ENCODE measurements at regions not wholly inside any gene's neighbourhood (a gene's known extent, or its start where the extent isn't known, plus 50 kb on each side); places are given as distances from the start of the nearest gene placed in this dataset.
"Not testable (repeated sequence)": the region's sequence is repeated elsewhere in the genome, so short reads cannot be mapped to it uniquely, and the experiment has no call there.

GRCh38 chr13:74574964-74575728 is 440.9 kb upstream of the KLF12 start:
- no peak for DNase-seq (ENCODE audit: low read depth)

GRCh38 chr13:74573654-74574053 is 439.4 kb upstream of the KLF12 start:
- no peak for DNase-seq (ENCODE audit: low read depth)

GRCh38 chr13:74571811-74572210 is 437.6 kb upstream of the KLF12 start:
- no peak for DNase-seq (ENCODE audit: low read depth)

DNA sequence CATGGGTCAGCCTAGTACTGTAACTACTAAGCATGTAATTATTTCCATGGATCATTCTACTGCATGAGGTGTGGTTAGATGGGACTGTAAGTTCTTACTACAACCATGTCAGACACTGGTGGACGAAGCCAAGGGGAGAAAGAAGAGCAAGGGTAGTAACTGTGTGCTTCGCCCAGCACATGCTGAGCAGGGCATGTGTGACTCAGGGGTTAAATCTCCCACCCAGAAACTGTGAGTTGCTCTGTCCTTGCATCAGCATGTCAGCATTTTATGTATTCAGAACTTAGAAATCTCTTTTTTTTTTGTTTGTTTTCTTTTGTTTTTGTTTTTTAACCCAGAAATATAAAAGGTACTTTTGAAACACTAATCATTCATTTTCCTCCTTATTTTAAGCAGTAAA is 436.6 kb upstream of the KLF12 start:
- no peak for DNase-seq (ENCODE audit: low read depth)

GRCh38 chr13:74570046-74570445 is 435.8 kb upstream of the KLF12 start:
- no peak for DNase-seq (ENCODE audit: low read depth)

- DNase-seq (ENCODE audit: low read depth) = no peak
Observed at GRCh38 chr13:74569251-74569650, 435.0 kb upstream of the KLF12 start.

DNA sequence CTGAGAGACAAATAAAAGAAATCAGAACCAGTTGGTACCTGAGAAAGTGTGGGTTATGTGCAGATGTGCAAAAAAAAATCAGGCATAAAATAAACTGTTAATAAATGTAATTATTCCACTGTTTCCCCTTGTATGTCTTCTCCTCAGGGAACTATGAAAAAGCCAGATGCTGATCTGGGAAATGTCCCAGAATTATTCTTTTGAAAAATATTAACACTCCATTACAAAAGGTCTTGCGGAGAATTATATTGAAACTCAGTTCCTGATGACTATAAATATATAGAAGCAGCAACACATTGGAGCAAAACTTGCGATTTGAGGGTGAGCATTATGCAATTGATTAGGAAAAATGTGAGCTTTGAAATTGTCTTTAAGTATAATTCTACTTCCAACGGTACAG is 433.3 kb upstream of the KLF12 start:
- DNase-seq (ENCODE audit: low read depth) = no peak

- DNase-seq (ENCODE audit: low read depth) = no peak
Observed at GRCh38 chr13:74562381-74562780, 428.2 kb upstream of the KLF12 start.

GRCh38 chr13:74561155-74561554 is 427.0 kb upstream of the KLF12 start:
- DNase-seq (ENCODE audit: low read depth) = no peak

DNA sequence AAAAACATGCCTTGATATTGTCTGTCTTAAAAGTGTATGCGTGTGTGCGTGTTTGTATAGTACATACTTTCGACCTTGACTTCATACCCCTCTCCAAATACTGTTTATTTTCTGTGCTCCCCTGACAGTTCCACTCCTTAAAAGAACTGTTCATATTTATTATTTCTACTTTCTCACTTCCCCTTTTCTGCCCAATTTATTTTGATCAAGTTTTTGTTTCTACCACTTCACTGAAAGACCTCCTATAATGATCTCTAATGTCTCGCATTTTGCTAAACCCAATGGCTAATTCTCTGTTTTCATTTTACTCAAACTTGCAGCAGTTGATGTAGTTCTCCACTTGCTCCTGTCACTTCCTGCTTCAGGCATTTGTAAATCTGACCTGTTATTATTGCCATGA is 426.1 kb upstream of the KLF12 start:
- DNase-seq (ENCODE audit: low read depth) = no peak

DNA sequence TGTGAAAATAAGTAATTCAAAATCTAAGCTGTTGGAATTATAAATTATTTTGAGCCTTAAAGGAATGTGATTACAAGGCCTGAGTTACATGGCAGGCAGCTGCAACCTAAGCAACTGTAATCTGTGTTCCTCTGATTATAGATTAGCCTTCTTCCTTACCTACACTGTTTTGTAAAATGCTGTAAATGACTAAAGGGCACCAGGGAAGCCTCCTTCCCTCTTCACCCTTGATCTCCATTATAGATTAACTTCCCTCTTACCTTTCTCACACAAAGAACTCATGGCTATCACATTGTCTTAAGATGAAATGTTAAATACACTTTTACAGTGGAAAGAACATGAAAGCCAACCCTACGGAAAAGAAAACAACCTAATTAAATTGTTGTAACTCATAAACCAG is 423.7 kb upstream of the KLF12 start:
- no peak for DNase-seq (ENCODE audit: low read depth)

- no peak for DNase-seq (ENCODE audit: low read depth)
Observed at GRCh38 chr13:74555651-74556420, 421.6 kb upstream of the KLF12 start.

DNA sequence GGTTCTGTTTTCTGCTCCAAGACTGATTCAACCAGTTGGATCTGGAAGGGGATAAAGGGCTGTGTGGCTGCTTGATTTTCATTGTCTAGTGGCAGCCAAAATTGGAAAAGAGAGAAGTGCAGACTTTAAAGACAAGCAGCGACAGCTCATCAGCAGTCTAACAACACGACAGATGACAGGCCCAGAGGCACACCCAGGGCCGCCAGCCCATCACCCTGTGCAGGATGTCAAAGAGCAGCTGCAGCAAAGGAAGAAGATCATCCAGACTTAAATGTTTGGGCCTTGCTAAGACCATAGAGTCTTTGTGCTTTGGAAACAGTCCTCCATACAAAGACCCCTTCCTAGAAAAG is 421.0 kb upstream of the KLF12 start:
- DNase-seq (ENCODE audit: low read depth) = no peak

- no peak for DNase-seq (ENCODE audit: low read depth)
Observed at GRCh38 chr13:74554569-74555275, 420.5 kb upstream of the KLF12 start.

DNA sequence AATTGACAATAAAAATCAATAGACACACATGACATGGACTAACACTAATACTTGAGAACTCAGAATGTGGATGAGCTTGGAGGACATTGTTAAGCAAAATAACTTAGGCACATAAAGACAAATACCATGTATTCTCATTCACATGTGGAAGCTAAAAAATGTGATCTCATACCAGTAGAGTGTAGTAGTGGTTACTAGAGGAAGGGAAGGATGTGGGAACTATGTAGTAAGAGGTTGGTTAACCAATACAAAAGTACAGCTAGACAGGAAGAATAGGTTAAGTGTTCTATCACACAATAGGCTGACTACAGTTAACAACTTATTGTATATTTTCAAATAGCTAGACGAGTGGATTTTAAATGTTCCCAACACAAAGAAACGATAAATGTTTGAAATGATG is 415.8 kb upstream of the KLF12 start:
- peak; percentile 7 for DNase-seq (ENCODE audit: low read depth)

GRCh38 chr13:74536649-74537048 is 402.4 kb upstream of the KLF12 start:
- DNase-seq (ENCODE audit: low read depth) = not testable (repeated sequence)

DNA sequence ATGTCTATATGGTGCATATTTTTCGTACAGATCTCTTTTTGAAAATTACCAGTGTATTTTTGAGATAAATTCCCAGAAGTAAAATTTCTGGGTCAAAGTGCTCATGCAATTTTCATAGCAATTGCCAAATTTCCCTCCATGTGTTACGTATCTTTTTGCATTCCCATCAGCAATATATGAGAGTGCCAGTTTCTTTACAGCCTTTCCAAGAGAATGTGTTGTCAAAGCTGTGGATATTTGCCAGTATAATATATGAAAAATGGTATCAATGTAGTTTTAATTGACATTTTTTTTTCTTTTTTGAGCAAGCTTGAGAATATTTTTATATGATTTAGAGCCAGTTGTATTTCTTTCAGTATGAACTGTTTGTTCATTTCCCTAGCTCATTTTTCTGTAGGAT is 399.0 kb upstream of the KLF12 start:
- DNase-seq (ENCODE audit: low read depth) = no peak

DNA sequence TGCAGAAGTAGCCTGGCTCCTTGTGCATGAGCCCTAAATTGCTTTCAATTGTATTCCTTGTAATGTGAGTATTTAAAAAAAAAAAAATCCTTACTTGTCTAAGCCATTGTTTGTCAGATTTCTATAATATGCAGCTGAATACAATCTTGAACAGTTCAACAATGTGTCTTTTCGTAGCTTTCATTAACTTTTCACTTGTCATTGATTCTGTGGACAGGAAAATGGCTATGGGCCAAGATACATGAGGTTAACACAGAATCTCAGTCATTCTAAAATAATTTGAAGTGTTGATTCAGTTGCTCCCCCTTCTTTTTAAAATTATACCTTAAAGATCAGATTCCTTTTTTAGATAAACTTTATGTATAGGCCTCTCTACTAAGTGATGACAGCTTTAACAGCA is 395.8 kb upstream of the KLF12 start:
- DNase-seq (ENCODE audit: low read depth) = no peak

DNA sequence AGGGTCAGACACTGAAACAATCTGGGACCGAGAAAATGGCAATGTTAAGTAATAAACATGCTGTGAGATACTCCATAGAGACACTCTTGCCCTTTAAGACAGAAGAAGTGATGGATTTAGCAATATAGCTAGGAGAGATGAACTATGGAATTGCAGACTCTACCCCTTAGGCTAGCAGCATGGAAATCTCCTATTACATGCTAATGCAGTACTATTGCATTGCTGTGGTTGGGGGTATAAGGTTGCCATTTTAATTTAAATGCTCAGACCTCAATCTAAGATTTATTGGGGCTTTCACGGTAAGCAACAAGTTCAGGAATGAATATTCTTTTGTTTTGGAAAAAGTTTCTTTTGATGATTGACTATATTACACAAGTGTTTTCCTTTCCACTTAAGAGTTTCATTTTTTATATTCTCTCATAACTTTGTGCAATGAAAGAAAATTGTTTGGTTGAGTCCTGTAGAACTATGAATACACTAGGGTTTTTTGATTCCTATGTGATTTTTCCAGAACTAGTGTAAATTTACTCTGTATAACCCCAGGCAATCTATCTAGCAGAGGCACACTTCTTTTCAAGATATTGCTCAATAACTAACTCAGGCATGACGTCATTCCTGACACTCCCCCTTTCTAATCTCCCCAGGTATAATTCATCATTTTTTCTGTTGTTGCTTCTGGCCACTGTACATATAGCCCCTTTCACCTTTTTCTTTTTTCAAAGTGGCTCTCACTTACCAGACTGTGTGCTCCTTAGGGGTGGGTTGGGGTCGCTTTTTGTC is 394.7 kb upstream of the KLF12 start:
- DNase-seq (ENCODE audit: low read depth) = no peak

DNA sequence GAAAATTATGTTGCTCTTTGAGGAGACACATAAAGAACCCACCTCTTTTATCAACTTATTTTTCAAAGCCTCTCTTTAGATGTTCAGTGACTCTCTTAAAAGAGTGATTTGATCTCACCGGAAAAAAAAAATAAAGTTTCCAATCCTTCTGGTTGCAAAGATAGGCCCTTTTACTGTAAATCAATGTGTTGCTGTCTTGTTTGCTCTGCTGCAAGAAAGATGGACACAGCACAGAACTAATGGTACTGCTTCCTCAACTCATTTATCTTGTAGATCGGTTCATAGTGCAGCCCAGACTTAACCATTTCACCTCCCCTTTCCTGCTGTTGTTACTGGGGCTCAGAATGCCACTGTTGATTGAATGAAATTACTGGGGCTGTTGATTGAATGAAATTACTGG is 388.9 kb upstream of the KLF12 start:
- DNase-seq (ENCODE audit: low read depth) = no peak

- no peak for DNase-seq (ENCODE audit: low read depth)
Observed at GRCh38 chr13:74511523-74511922, 377.3 kb upstream of the KLF12 start.

- no peak for DNase-seq (ENCODE audit: low read depth)
Observed at GRCh38 chr13:74487091-74487722, 353.0 kb upstream of the KLF12 start.

All from iris pigment epithelial cell (primary cell).